MM.1S (cell line): ENCODE measurements at regions not wholly inside any gene's neighbourhood (a gene's known extent, or its start where the extent isn't known, plus 50 kb on each side); places are given as distances from the start of the nearest gene placed in this dataset.

Experiments used
- EZH2 ChIP-seq: fragments of 300-600 bp; sonication (generic); optimal IDR thresholded peaks from 2 replicates; pipeline ENCODE3; 2017; ENCODE audit warnings: low read depth, mild to moderate bottlenecking, antibody characterized with exemption, low read length, mixed read lengths
- EZH2phosphoT487 ChIP-seq: fragments of 300-600 bp; sonication (generic); IDR thresholded peaks from 2 replicates; pipeline ENCODE4 v1.6.1; 2018; ENCODE audit warnings: antibody characterized with exemption, low read length
- TF ChIP-seq, protein P1 (sequence below): fragments of 300-600 bp; sonication (generic); IDR thresholded peaks from 2 replicates; pipeline ENCODE4 v1.5.1; 2016; ENCODE audit warnings: antibody characterized with exemption, low read length, mixed read lengths

DNA sequence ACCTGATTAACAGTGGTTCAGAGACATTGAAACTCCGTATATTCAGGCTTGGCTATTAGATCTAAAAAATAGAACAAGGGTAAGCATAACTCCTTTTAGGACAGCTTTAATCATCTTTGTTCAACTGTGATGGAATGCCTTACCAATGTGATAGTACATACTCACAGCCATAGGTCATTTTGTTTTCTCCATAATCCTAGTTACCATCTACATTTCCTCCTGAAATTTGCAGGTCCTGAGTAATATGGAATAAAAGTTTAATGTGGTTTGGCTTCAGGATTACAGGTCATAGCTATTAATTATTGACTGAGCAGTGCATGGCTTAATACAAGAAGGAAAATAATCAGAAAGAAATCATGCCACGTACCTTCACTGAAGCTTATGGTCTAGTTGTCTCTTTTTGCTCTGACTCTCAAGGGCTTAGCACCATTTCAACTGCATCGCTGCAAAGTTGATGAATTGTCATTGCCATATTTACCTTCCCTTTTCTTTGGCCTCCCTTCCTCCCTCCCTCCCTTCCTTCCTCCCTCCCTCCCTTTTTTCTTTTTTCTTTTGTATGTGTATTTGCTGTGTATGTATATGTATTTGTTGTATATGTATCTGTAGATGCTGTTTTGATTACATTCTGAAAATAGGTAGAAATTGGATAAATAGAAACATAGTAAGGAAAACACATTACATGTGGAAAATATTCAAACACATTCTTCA lies 250.9 kb upstream of the ZNF608 start:
- no peak for TF ChIP-seq EZH2
- TF ChIP-seq, protein P1, sequence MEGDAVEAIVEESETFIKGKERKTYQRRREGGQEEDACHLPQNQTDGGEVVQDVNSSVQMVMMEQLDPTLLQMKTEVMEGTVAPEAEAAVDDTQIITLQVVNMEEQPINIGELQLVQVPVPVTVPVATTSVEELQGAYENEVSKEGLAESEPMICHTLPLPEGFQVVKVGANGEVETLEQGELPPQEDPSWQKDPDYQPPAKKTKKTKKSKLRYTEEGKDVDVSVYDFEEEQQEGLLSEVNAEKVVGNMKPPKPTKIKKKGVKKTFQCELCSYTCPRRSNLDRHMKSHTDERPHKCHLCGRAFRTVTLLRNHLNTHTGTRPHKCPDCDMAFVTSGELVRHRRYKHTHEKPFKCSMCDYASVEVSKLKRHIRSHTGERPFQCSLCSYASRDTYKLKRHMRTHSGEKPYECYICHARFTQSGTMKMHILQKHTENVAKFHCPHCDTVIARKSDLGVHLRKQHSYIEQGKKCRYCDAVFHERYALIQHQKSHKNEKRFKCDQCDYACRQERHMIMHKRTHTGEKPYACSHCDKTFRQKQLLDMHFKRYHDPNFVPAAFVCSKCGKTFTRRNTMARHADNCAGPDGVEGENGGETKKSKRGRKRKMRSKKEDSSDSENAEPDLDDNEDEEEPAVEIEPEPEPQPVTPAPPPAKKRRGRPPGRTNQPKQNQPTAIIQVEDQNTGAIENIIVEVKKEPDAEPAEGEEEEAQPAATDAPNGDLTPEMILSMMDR = no peak
- no peak for TF ChIP-seq EZH2phosphoT487
